ENCODE measurements at regions not wholly inside any gene's neighbourhood (a gene's known extent, or its start where the extent isn't known, plus 50 kb on each side); places are given as distances from the start of the nearest gene placed in this dataset.

DNA sequence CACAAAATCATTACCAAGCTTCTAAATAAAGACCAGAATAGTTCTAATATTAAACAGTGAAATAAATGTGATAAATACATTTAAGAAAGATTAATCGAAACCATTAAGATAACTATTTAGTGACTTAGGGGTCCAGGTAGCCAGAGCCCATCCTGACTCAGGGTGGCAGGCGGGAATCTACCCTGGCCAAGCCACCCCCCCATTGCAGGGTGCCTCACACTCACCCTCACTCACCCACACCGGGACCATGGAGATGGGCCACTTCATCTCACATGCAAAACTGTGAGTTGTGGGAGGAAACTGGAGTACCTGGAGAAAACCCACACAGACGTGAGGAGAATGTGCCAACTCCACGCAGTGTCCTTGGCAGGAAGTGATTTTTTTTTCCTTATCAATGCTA, 237.6 kb upstream of the HAND2 start:
- Histone ChIP-seq H3K36me3 (ENCODE audit: control insufficient read depth, insufficient read depth, low read length) (no peaks in the 10 kb centered on the region), H3K9ac (ENCODE audit: low read length) (no peak overlapping the region), H3K9me3 (ENCODE audit: control insufficient read depth, low read length) (no peaks in the 10 kb centered on the region), H3K27me3 (ENCODE audit: control insufficient read depth, insufficient read depth, low read length) (no peaks in the 10 kb centered on the region), H3K4me3 (ENCODE audit: low read length) (no peak overlapping the region), H3K4me1 (ENCODE audit: control insufficient read depth, insufficient read depth, low read length) (no peaks in the 10 kb centered on the region)

GRCh38 chr4:173766171-173766600, 236.2 kb upstream of the HAND2 start:
- Histone ChIP-seq H3K4me1 (ENCODE audit: control insufficient read depth, insufficient read depth, low read length) (no peaks in the 10 kb centered on the region), H3K9me3 (ENCODE audit: control insufficient read depth, low read length) (no peaks in the 10 kb centered on the region), H3K9ac (ENCODE audit: low read length) (no peak overlapping the region), H3K27me3 (ENCODE audit: control insufficient read depth, insufficient read depth, low read length) (no peaks in the 10 kb centered on the region), H3K4me3 (ENCODE audit: low read length) (no peak overlapping the region), H3K36me3 (ENCODE audit: control insufficient read depth, insufficient read depth, low read length) (no peaks in the 10 kb centered on the region)

GRCh38 chr4:173765751-173766150, 235.7 kb upstream of the HAND2 start:
- no peaks in the 10 kb centered on the region for H3K36me3 ChIP-seq (ENCODE audit: control insufficient read depth, insufficient read depth, low read length)
- H3K27me3 ChIP-seq (ENCODE audit: control insufficient read depth, insufficient read depth, low read length), result no peaks in the 10 kb centered on the region

DNA sequence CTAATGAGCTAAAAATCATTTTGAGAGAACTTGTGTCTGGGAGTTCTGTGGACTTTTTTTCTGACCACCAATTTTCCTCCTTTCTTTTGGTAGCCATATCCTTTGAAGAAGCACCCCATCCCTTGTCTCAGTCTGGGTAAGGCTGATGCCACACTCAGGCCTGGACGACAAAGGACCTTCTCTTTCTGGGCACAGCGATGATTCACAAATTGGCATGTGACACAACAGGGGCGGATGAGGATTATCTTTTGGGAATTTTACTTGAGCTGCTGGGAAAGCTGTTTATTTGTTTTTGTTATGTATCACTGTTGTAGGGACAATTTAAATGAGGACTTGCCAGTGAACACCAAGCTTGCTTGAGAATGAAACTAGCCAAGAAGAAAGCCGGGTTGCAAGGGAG, 233.4 kb upstream of the HAND2 start:
- Histone ChIP-seq H3K4me3 (ENCODE audit: low read length) (no peak overlapping the region), H3K4me1 (ENCODE audit: control insufficient read depth, insufficient read depth, low read length) (no peaks in the 10 kb centered on the region), H3K27me3 (ENCODE audit: control insufficient read depth, insufficient read depth, low read length) (no peaks in the 10 kb centered on the region)

More at GRCh38 chr4:173765751-173766150, 235.7 kb upstream of the HAND2 start:
- Histone ChIP-seq H3K9me3 (ENCODE audit: control insufficient read depth, low read length) (no peaks in the 10 kb centered on the region), H3K9ac (ENCODE audit: low read length) (no peak overlapping the region), H3K4me3 (ENCODE audit: low read length) (no peak overlapping the region), H3K4me1 (ENCODE audit: control insufficient read depth, insufficient read depth, low read length) (no peaks in the 10 kb centered on the region)

GRCh38 chr4:173761938-173762337, 231.9 kb upstream of the HAND2 start:
- Histone ChIP-seq H3K4me3 (ENCODE audit: low read length) (no peak overlapping the region), H3K9me3 (ENCODE audit: control insufficient read depth, low read length) (no peaks in the 10 kb centered on the region), H3K27me3 (ENCODE audit: control insufficient read depth, insufficient read depth, low read length) (no peaks in the 10 kb centered on the region), H3K36me3 (ENCODE audit: control insufficient read depth, insufficient read depth, low read length) (no peaks in the 10 kb centered on the region), H3K4me1 (ENCODE audit: control insufficient read depth, insufficient read depth, low read length) (no peaks in the 10 kb centered on the region), H3K9ac (ENCODE audit: low read length) (no peak overlapping the region)

More for the DNA sequence above, 233.4 kb upstream of the HAND2 start:
- H3K36me3 ChIP-seq (ENCODE audit: control insufficient read depth, insufficient read depth, low read length), result no peaks in the 10 kb centered on the region
- no peak overlapping the region for H3K9ac ChIP-seq (ENCODE audit: low read length)
- no peaks in the 10 kb centered on the region for H3K9me3 ChIP-seq (ENCODE audit: control insufficient read depth, low read length)

DNA sequence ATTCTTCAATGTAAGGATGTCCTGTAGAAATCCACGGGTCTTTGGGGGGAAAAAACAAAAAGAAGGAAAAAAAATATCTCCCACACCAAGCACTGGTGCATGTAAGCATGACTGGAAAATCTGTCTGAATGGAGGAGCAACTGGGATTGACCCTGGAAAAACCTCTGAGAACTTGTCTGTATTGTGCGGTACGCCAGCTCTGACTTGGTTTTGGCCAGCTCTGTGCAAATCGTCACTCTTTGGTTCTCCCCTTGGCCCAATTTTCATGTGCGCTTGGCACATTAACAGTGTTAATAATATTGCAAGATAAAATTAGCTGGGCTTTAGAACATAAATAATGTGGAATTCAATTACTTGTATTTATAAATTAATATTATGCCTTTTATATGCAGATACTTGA, 231.2 kb upstream of the HAND2 start:
- Histone ChIP-seq H3K4me1 (ENCODE audit: control insufficient read depth, insufficient read depth, low read length) (no peaks in the 10 kb centered on the region), H3K36me3 (ENCODE audit: control insufficient read depth, insufficient read depth, low read length) (no peaks in the 10 kb centered on the region), H3K9ac (ENCODE audit: low read length) (no peak overlapping the region), H3K9me3 (ENCODE audit: control insufficient read depth, low read length) (no peaks in the 10 kb centered on the region), H3K27me3 (ENCODE audit: control insufficient read depth, insufficient read depth, low read length) (no peaks in the 10 kb centered on the region), H3K4me3 (ENCODE audit: low read length) (no peak overlapping the region)

DNA sequence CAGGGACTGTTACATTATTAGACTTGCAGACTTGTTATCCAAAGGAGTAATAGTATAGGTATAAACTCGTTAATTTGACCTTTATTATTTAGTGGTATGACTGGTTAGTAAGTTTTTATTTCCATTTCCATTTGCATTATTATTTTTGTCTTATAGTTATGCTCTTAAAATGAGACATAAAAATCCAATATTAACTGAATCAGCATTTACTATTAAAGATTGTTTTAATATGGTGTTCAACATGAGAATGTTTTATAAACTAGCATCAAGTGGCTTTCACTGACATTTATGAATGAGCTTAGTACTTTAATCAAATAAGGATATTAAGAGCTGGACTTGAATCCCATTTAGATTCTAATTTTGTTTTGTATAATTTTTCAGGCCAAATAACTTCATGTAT, 228.1 kb upstream of the HAND2 start:
- Histone ChIP-seq H3K4me3 (ENCODE audit: low read length) (no peak overlapping the region), H3K9ac (ENCODE audit: low read length) (no peak overlapping the region), H3K9me3 (ENCODE audit: control insufficient read depth, low read length) (no peaks in the 10 kb centered on the region), H3K36me3 (ENCODE audit: control insufficient read depth, insufficient read depth, low read length) (no peaks in the 10 kb centered on the region), H3K27me3 (ENCODE audit: control insufficient read depth, insufficient read depth, low read length) (no peaks in the 10 kb centered on the region), H3K4me1 (ENCODE audit: control insufficient read depth, insufficient read depth, low read length) (no peaks in the 10 kb centered on the region)

DNA sequence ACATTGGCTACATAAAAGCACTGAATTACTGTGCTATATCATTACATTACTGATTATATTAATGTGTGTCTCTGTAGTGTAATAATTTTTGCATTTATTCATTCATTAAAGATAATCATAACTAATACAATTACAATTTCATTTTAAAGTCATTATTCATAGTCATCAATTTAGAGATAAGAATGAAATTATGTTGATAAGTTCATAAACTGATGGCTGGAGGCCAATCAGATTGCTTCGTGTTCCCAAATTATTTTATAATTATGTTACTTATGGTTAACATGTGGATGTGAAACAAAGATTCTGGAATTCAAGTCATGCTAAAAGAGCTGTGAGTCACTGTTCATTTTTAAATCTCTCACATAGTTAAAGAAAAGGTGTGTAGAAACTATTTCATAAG, 223.4 kb upstream of the HAND2 start:
- Histone ChIP-seq H3K36me3 (ENCODE audit: control insufficient read depth, insufficient read depth, low read length) (no peaks in the 10 kb centered on the region), H3K4me3 (ENCODE audit: low read length) (no peak overlapping the region), H3K4me1 (ENCODE audit: control insufficient read depth, insufficient read depth, low read length) (no peaks in the 10 kb centered on the region), H3K27me3 (ENCODE audit: control insufficient read depth, insufficient read depth, low read length) (no peaks in the 10 kb centered on the region), H3K9me3 (ENCODE audit: control insufficient read depth, low read length) (no peaks in the 10 kb centered on the region), H3K9ac (ENCODE audit: low read length) (no peak overlapping the region)

DNA sequence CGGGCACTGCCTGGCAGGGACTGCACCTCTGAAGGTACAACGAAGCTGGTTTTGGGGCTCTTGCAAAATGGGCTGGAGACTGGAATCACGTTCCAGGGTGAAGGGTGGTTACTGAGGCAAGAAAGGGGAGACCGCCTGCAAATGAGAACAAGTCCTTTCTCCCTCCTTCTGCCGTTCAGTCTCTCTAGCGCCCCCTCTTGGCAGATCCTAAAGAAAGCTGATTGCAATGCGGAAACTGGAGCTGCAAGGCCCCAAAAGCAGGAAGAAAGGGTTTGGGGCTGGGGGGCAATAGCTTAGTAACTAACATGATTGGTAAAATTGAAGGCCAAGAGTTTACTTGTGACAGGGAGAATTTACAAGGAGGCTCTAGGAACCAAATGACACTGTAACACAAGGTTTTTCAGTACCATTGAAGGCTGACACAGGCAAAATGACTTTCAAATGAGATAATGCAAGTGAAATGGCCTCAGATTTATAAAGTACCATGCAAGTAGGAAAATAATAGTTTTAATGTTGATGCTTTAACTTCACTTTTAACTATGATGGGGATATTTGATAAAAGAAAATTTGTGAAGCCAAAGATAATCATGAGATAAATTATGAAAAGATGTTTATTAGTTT, 222.7 kb upstream of the HAND2 start:
- Histone ChIP-seq H3K4me1 (ENCODE audit: control insufficient read depth, insufficient read depth, low read length) (no peaks in the 10 kb centered on the region), H3K27me3 (ENCODE audit: control insufficient read depth, insufficient read depth, low read length) (no peaks in the 10 kb centered on the region), H3K9ac (ENCODE audit: low read length) (no peak overlapping the region), H3K4me3 (ENCODE audit: low read length) (no peak overlapping the region), H3K9me3 (ENCODE audit: control insufficient read depth, low read length) (no peaks in the 10 kb centered on the region), H3K36me3 (ENCODE audit: control insufficient read depth, insufficient read depth, low read length) (no peaks in the 10 kb centered on the region)

DNA sequence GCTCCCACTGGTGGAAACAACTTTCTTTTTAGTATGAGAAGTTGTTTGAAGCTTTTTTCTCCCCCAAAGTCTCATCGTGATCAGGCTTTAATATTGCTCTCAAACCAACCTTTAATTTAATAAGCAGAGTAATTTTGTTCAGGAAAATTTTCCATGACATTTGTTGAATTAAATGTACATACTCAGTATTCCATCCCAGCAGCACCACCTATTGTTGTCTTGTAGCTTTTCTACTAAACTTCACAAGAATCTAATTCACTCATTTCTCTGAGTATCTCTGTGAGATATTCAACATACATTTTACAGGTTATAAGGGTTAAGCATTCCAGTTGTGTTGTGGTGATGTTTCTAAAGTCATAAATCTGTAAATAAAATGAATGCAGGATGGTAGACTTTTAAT, 218.3 kb upstream of the HAND2 start:
- Histone ChIP-seq H3K9me3 (ENCODE audit: control insufficient read depth, low read length) (no peaks in the 10 kb centered on the region), H3K27me3 (ENCODE audit: control insufficient read depth, insufficient read depth, low read length) (no peaks in the 10 kb centered on the region), H3K4me3 (ENCODE audit: low read length) (no peak overlapping the region), H3K9ac (ENCODE audit: low read length) (no peak overlapping the region), H3K4me1 (ENCODE audit: control insufficient read depth, insufficient read depth, low read length) (no peaks in the 10 kb centered on the region), H3K36me3 (ENCODE audit: control insufficient read depth, insufficient read depth, low read length) (no peaks in the 10 kb centered on the region)

GRCh38 chr4:173747537-173748257, 217.7 kb upstream of the HAND2 start:
- Histone ChIP-seq H3K4me3 (ENCODE audit: low read length) (no peak overlapping the region), H3K9ac (ENCODE audit: low read length) (no peak overlapping the region), H3K27me3 (ENCODE audit: control insufficient read depth, insufficient read depth, low read length) (no peaks in the 10 kb centered on the region), H3K9me3 (ENCODE audit: control insufficient read depth, low read length) (no peaks in the 10 kb centered on the region), H3K36me3 (ENCODE audit: control insufficient read depth, insufficient read depth, low read length) (no peaks in the 10 kb centered on the region), H3K4me1 (ENCODE audit: control insufficient read depth, insufficient read depth, low read length) (no peaks in the 10 kb centered on the region)

GRCh38 chr4:173746424-173746823, 216.4 kb upstream of the HAND2 start:
- H3K9me3 ChIP-seq (ENCODE audit: control insufficient read depth, low read length), result no peaks in the 10 kb centered on the region
- no peaks in the 10 kb centered on the region for H3K4me1 ChIP-seq (ENCODE audit: control insufficient read depth, insufficient read depth, low read length)
- no peaks in the 10 kb centered on the region for H3K36me3 ChIP-seq (ENCODE audit: control insufficient read depth, insufficient read depth, low read length)
- H3K9ac ChIP-seq (ENCODE audit: low read length), result no peak overlapping the region
- no peaks in the 10 kb centered on the region for H3K27me3 ChIP-seq (ENCODE audit: control insufficient read depth, insufficient read depth, low read length)
- no peak overlapping the region for H3K4me3 ChIP-seq (ENCODE audit: low read length)
